ENCODE measurements at regions not wholly inside any gene's neighbourhood (a gene's known extent, or its start where the extent isn't known, plus 50 kb on each side); places are given as distances from the start of the nearest gene placed in this dataset.

- H3K4me3 ChIP-seq (ENCODE audit: low read depth, poor library complexity, severe bottlenecking) = no peak overlapping the region
- intact Hi-C loops (cut with DNase I; ENCODE audit: low total_unique reads) = no loop called here
- DNase-seq (ENCODE audit: low spot score in 2 of 2) = no peak
- WGBS, 2 donors = 94 to 96% methylated on average over 6 of the region's 6 CpGs
- TF ChIP-seq CTCF (IDR thresholded peaks at IDR 0.05) (no peak), POLR2A (IDR thresholded peaks at IDR 0.05) (no peak)
Observed at GRCh38 chr2:204454672-204455380, 90.4 kb upstream of the PARD3B start.

DNA sequence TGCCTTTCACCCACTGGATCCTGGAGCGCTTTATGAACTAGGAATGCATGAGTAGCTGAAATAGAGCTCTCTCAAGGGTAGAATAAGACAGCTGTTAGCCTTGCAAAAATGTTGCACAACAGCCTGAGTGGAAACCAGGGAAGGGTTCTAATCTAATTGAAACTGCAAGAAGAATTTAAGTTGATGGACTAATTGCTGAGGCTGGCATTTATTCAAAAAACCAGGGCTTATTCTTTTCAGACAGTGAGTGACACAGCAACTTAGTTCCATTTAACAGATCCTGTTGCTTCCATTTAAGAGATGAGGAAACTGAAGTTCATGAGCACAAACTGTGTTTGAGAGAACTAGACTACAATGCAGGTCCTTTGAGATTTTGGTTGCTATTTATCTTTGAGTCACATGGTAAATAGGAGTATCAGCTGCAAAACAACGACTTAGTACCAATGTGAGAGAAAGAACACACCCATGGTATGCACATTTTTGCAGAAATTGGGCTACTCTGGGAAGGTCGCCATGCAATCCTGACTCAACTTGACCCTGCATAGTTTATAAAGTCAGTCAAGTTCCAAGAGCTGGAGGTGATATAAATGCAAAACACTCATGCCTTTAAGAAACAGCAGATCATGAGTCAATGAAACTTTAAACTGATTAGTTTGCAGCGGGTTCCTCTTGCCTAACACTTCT lies 76.4 kb upstream of the PARD3B start:
- peak in 1 of 2 donors; percentile 66 for DNase-seq (ENCODE audit: low spot score in 2 of 2)

GRCh38 chr2:204470178-204470620 lies 75.1 kb upstream of the PARD3B start:
- TF ChIP-seq POLR2A (IDR thresholded peaks at IDR 0.05) = no peak
- no peak for TF ChIP-seq CTCF (IDR thresholded peaks at IDR 0.05)
- intact Hi-C loops (cut with DNase I; ENCODE audit: low total_unique reads) = no loop called here
- WGBS, 2 donors = 71 to 75% methylated on average over 4 of the region's 4 CpGs
- no peak for DNase-seq (ENCODE audit: low spot score in 2 of 2)
- no peak overlapping the region for H3K4me3 ChIP-seq (ENCODE audit: low read depth, poor library complexity, severe bottlenecking)

More for the DNA sequence above, 76.4 kb upstream of the PARD3B start:
- TF ChIP-seq POLR2A (IDR thresholded peaks at IDR 0.05) = no peak
- no peak for TF ChIP-seq CTCF (IDR thresholded peaks at IDR 0.05)
- intact Hi-C loops (cut with DNase I; ENCODE audit: low total_unique reads) = no loop called here
- WGBS, 2 donors = 32 to 35% methylated on average over 4 of the region's 4 CpGs
- no peak overlapping the region for H3K4me3 ChIP-seq (ENCODE audit: low read depth, poor library complexity, severe bottlenecking)

DNA sequence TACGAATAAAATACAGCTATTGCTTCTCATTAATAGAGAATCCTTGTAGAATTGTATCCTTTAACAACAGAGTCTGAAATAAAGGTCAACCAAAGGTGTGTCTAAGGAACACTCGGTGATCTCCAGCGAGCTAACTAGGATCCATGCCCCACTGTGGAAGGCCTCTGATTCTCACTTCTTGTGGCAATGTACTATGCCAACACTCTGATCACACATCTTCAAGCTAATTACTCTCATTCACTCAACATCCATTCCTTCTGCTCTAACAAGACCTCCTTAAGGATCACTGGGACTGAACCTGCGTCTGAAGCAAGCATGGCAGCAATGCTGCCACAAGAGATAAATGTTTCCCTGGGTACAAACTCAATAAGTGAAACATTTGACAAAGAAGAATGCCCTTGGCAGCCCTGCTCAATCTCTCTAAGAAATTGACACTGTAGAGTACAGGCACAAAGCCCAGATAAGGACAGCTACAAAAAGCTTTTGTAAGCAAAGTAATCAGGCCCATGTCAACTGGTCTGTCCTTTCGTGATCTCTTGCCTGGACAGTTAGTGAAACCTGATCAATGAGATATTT lies 74.6 kb upstream of the PARD3B start:
- TF ChIP-seq CTCF (IDR thresholded peaks at IDR 0.05) (no peak), POLR2A (IDR thresholded peaks at IDR 0.05) (no peak)
- 91% methylated on average over 5 of the region's 5 CpGs for WGBS, 2 donors
- DNase-seq (ENCODE audit: low spot score in 2 of 2) = no peak
- intact Hi-C loops (cut with DNase I; ENCODE audit: low total_unique reads) = no loop called here
- no peak overlapping the region for H3K4me3 ChIP-seq (ENCODE audit: low read depth, poor library complexity, severe bottlenecking)

GRCh38 chr2:204472375-204472774 lies 72.9 kb upstream of the PARD3B start:
- no peak for DNase-seq (ENCODE audit: low spot score in 2 of 2)
- 92% methylated on average over 10 of the region's 10 CpGs for WGBS, 2 donors
- no peak overlapping the region for H3K4me3 ChIP-seq (ENCODE audit: low read depth, poor library complexity, severe bottlenecking)
- intact Hi-C loops (cut with DNase I; ENCODE audit: low total_unique reads) = no loop called here
- TF ChIP-seq POLR2A (IDR thresholded peaks at IDR 0.05) = no peak
- TF ChIP-seq CTCF (IDR thresholded peaks at IDR 0.05) = no peak

Data from lower leg skin (tissue), 4 donors.